ENCODE measurements at regions not wholly inside any gene's neighbourhood (a gene's known extent, or its start where the extent isn't known, plus 50 kb on each side); places are given as distances from the start of the nearest gene placed in this dataset.

DNA sequence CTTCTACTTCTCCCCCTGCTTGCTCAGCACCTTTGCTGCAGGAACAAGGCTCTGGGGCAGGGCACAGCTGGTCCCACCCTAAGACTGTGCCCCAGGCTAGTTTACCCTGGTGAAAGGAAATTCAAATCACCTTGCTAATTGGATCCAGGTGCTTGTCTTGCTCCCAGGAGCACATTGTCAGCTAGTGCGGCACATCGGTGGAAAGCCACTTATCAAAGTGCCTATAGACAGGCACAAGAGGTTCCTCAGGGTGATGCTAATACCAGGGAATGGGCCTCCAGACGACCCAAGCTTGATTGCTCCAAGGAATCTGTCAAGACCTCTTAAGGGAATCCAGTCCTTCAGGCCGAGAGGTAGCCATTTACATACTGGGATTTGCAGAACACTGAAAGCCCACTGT lies 64.5 kb upstream of the PRPS1 start:
- Histone ChIP-seq H3K27ac (ENCODE audit: extremely low read depth, low read depth, low read length) (no peak overlapping the region), H3K4me3 (ENCODE audit: low read depth, low read length) (no peak overlapping the region), H3K9me3 (ENCODE audit: control insufficient read depth, insufficient read depth, low read depth, low read length) (no peaks in the 10 kb centered on the region), H3K36me3 (ENCODE audit: control insufficient read depth in 2 of 2, insufficient read depth in 1 of 2, low read length in 2 of 2) (no peaks in the 10 kb centered on the region), H3K4me1 (ENCODE audit: control insufficient read depth, insufficient read depth, low read length) (no peaks in the 10 kb centered on the region)
- POLR2A ChIA-PET, result no interaction called here
- CTCF ChIA-PET, result no interaction called here
- TF ChIP-seq ZNF654 (tag by site-specific recombination; IDR thresholded peaks at IDR 0.05; ENCODE audit: low read depth) (no peak), ZNF248 (tag by site-specific recombination; IDR thresholded peaks at IDR 0.05) (no peak), ZNF664 (tag by site-specific recombination; IDR thresholded peaks at IDR 0.05) (no peak), ZNF423 (tag by site-specific recombination; IDR thresholded peaks at IDR 0.05) (no peak), ZNF391 (tag by site-specific recombination; IDR thresholded peaks at IDR 0.05; ENCODE audit: borderline replicate concordance, low read depth) (no peak), ZNF202 (tag by site-specific recombination; IDR thresholded peaks at IDR 0.05; ENCODE audit: borderline replicate concordance) (no peak), ZNF10 (tag by site-specific recombination; IDR thresholded peaks at IDR 0.05) (no peak), GLI4 (tag by site-specific recombination; IDR thresholded peaks at IDR 0.05) (no peak), ZNF16 (tag by site-specific recombination; IDR thresholded peaks at IDR 0.05; ENCODE audit: low read depth) (no peak), REPIN1 (tag by site-specific recombination; IDR thresholded peaks at IDR 0.05; ENCODE audit: low read depth) (no peak), MEIS1 (CRISPR knock-in tag; IDR thresholded peaks at IDR 0.05; ENCODE audit: borderline replicate concordance) (no peak), ZNF23 (tag by site-specific recombination; IDR thresholded peaks at IDR 0.05; ENCODE audit: borderline replicate concordance) (no peak), ZNF302 (tag by site-specific recombination; IDR thresholded peaks at IDR 0.05; ENCODE audit: low read depth) (no peak), ZFP41 (tag by site-specific recombination; IDR thresholded peaks at IDR 0.05; ENCODE audit: borderline replicate concordance) (no peak), ZNF571 (tag by site-specific recombination; IDR thresholded peaks at IDR 0.05) (no peak)
- TF ChIP-seq, protein P1, sequence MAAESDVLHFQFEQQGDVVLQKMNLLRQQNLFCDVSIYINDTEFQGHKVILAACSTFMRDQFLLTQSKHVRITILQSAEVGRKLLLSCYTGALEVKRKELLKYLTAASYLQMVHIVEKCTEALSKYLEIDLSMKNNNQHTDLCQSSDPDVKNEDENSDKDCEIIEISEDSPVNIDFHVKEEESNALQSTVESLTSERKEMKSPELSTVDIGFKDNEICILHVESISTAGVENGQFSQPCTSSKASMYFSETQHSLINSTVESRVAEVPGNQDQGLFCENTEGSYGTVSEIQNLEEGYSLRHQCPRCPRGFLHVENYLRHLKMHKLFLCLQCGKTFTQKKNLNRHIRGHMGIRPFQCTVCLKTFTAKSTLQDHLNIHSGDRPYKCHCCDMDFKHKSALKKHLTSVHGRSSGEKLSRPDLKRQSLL (tag by site-specific recombination; IDR thresholded peaks at IDR 0.05), result no peak
- TF ChIP-seq, protein P2, sequence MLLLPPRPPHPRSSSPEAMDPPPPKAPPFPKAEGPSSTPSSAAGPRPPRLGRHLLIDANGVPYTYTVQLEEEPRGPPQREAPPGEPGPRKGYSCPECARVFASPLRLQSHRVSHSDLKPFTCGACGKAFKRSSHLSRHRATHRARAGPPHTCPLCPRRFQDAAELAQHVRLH (tag by site-specific recombination; IDR thresholded peaks at IDR 0.05), result no peak
- TF ChIP-seq, protein P3, sequence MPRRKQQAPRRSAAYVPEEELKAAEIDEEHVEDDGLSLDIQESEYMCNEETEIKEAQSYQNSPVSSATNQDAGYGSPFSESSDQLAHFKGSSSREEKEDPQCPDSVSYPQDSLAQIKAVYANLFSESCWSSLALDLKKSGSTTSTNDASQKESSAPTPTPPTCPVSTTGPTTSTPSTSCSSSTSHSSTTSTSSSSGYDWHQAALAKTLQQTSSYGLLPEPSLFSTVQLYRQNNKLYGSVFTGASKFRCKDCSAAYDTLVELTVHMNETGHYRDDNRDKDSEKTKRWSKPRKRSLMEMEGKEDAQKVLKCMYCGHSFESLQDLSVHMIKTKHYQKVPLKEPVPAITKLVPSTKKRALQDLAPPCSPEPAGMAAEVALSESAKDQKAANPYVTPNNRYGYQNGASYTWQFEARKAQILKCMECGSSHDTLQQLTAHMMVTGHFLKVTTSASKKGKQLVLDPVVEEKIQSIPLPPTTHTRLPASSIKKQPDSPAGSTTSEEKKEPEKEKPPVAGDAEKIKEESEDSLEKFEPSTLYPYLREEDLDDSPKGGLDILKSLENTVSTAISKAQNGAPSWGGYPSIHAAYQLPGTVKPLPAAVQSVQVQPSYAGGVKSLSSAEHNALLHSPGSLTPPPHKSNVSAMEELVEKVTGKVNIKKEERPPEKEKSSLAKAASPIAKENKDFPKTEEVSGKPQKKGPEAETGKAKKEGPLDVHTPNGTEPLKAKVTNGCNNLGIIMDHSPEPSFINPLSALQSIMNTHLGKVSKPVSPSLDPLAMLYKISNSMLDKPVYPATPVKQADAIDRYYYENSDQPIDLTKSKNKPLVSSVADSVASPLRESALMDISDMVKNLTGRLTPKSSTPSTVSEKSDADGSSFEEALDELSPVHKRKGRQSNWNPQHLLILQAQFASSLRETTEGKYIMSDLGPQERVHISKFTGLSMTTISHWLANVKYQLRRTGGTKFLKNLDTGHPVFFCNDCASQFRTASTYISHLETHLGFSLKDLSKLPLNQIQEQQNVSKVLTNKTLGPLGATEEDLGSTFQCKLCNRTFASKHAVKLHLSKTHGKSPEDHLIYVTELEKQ (tag by site-specific recombination; IDR thresholded peaks at IDR 0.05; ENCODE audit: borderline replicate concordance), result no peak

DNA sequence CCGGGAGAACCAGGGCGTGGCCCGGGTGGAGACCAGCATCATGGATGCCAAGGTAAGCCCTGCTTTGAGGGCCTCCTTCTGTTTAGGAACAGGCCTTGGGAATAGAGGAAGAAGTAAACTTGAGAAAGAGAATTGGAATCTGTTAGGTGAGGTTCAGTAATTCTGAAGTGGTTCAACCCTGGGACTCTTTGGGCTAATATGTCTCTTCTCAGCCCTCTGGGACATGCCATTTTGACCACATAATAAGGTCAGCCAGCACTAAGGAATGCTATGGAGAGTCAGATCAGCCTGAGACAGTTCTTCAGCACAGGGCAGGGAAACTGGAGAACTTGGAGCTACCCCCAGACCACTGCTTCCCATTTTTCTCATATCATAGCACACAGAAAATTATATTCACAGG lies 63.3 kb upstream of the PRPS1 start:
- TF ChIP-seq EGR2 (tag by site-specific recombination; IDR thresholded peaks at IDR 0.05; ENCODE audit: low read depth) (no peak), ZNF510 (tag by site-specific recombination; IDR thresholded peaks at IDR 0.05; ENCODE audit: insufficient replicate concordance) (no peak), ZNF155 (tag by site-specific recombination; IDR thresholded peaks at IDR 0.05) (no peak)
- TF ChIP-seq, protein P4, sequence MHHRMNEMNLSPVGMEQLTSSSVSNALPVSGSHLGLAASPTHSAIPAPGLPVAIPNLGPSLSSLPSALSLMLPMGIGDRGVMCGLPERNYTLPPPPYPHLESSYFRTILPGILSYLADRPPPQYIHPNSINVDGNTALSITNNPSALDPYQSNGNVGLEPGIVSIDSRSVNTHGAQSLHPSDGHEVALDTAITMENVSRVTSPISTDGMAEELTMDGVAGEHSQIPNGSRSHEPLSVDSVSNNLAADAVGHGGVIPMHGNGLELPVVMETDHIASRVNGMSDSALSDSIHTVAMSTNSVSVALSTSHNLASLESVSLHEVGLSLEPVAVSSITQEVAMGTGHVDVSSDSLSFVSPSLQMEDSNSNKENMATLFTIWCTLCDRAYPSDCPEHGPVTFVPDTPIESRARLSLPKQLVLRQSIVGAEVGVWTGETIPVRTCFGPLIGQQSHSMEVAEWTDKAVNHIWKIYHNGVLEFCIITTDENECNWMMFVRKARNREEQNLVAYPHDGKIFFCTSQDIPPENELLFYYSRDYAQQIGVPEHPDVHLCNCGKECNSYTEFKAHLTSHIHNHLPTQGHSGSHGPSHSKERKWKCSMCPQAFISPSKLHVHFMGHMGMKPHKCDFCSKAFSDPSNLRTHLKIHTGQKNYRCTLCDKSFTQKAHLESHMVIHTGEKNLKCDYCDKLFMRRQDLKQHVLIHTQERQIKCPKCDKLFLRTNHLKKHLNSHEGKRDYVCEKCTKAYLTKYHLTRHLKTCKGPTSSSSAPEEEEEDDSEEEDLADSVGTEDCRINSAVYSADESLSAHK (tag by site-specific recombination; IDR thresholded peaks at IDR 0.05), result no peak
- TF ChIP-seq, protein P5, sequence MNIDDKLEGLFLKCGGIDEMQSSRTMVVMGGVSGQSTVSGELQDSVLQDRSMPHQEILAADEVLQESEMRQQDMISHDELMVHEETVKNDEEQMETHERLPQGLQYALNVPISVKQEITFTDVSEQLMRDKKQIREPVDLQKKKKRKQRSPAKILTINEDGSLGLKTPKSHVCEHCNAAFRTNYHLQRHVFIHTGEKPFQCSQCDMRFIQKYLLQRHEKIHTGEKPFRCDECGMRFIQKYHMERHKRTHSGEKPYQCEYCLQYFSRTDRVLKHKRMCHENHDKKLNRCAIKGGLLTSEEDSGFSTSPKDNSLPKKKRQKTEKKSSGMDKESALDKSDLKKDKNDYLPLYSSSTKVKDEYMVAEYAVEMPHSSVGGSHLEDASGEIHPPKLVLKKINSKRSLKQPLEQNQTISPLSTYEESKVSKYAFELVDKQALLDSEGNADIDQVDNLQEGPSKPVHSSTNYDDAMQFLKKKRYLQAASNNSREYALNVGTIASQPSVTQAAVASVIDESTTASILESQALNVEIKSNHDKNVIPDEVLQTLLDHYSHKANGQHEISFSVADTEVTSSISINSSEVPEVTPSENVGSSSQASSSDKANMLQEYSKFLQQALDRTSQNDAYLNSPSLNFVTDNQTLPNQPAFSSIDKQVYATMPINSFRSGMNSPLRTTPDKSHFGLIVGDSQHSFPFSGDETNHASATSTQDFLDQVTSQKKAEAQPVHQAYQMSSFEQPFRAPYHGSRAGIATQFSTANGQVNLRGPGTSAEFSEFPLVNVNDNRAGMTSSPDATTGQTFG (tag by site-specific recombination; IDR thresholded peaks at IDR 0.05; ENCODE audit: borderline replicate concordance), result no peak
- H3K36me3 ChIP-seq (ENCODE audit: control insufficient read depth in 2 of 2, insufficient read depth in 1 of 2, low read length in 2 of 2), result no peaks in the 10 kb centered on the region
- no peaks in the 10 kb centered on the region for H3K9me3 ChIP-seq (ENCODE audit: control insufficient read depth, insufficient read depth, low read depth, low read length)
- POLR2A ChIA-PET, result no interaction called here
- no peak overlapping the region for H3K4me3 ChIP-seq (ENCODE audit: low read depth, low read length)
- CTCF ChIA-PET, result interaction anchor here (0.7 kb wide), 1 partner anchor 102 kb away, joined by 3 read pairs; no protein-coding TSS in a partner anchor
- no peak overlapping the region for H3K27ac ChIP-seq (ENCODE audit: extremely low read depth, low read depth, low read length)
- H3K4me1 ChIP-seq (ENCODE audit: control insufficient read depth, insufficient read depth, low read length), result no peaks in the 10 kb centered on the region
